NCI-H2196 (cell line): ENCODE measurements at regions not wholly inside any gene's neighbourhood (a gene's known extent, or its start where the extent isn't known, plus 50 kb on each side); places are given as distances from the start of the nearest gene placed in this dataset.

Source experiments
- DNase-seq: peaks from one replicate; lab custom pipeline; 2025; ENCODE audit not compliant: unreplicated experiment; lab: John Stamatoyannopoulos, UW

DNA sequence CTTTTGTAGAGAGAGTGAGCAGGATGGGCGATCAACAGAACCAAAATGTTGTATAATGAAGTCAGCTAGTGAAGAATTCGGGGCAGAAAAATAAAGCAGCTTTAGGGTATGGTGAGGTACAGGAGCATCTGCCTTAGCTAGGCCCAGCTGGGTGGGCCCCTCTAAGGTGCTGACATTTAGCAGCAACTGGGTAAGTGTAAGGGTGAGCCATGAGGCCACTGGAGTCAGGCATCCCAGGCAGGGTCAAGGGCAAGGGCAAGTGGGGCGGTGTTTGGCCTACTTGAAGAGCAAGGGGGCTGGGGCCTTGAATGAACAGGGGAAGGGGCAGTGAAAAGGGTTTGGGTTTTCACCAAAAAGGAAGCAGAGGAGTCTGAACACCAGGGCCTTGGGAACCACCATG is 583.6 kb downstream of the BCL11B start:
- no peak for DNase-seq

DNA sequence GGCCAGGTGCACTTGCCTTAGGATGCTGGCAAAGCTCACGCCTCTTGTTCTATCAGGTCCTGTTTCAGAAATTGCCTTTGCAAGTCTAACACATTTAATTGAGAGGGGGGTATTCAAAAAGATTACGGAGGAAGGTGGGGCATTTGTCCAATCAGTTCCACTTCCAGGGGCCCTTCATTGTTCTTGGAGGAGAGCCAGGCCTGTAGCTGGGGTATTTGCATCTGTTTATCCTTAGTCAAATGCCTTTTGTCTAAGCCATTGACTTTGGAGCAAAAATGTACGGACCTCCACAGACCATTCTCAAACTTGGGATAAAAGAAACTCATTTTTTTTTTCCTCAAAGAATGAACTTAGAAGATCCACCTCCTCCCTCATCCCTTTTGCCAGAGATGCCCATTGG is 582.0 kb downstream of the BCL11B start:
- no peak for DNase-seq

DNA sequence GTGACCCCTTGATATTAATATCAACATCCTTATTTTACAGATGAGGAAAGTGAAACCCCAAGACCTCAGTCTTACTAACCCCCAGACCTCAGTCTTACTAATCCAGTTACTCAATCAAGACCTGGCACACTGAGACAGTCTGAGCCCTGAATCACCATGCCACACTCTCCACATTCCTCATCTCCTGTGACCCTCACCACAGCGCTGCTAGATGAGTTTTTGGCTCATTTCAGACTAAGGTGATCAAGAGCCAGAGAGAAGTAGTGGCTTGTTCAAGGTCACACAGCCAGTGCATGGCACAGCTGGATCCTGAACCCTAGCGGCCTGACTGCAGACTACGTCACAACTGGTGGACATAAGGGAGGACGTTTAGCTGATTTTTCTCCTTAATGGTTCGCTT is 579.2 kb downstream of the BCL11B start:
- no peak for DNase-seq

DNA sequence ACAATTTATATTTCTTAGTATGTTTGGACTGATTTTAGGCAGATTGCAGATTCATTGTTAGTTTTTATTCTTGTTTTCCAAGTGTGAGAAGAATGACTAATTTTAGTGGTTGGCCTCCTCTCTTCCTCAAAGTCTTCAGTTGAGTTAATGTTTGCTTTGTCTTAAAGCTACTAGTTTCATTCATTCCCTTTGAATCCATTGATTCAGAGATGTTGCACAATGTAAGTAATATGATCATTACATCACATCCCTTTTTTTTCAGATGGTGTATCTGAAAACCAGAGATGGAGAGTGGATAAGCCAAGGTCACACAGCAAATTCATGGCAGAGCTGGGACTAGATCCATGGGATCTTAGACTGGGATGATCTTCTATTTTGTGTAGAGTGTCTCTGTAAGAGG is 577.5 kb downstream of the BCL11B start:
- no peak for DNase-seq

DNA sequence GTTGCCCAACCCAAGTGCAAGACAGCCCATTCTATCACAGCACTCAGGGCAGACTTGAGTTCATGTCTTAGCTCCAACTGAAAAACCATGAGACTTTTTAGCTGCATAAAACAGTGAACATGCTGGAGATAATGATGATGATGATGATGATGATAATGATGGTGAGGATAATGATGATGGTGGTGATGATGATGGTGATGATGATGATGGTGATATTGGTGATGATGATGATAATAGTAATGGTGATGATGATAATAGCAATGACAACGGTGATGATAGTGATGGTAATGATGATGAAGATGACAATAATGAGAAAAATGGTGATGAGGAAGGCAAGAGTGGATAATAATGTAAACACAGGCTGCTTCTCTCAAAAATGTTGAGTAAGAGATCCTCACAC is 576.2 kb downstream of the BCL11B start:
- no peak for DNase-seq

DNA sequence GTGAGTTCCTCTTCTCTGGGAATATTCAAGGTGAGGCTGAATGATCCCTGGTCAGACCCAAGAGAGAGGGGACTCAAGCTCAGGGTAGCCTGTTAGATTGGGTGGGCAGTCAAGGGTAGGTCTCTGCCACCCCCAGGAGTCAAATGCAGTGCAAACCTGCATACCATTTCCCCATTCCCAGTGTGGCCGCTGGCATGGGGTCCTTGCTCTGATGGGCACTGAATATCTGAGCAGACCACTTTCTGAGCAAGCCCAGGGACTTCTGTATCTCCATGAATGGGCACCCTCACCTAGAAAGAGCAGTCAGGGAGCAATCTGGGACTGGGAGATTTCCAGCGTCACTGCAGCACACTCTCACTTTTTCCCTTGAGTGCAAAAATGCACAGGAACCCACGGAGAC is 573.7 kb downstream of the BCL11B start:
- DNase-seq = no peak

DNA sequence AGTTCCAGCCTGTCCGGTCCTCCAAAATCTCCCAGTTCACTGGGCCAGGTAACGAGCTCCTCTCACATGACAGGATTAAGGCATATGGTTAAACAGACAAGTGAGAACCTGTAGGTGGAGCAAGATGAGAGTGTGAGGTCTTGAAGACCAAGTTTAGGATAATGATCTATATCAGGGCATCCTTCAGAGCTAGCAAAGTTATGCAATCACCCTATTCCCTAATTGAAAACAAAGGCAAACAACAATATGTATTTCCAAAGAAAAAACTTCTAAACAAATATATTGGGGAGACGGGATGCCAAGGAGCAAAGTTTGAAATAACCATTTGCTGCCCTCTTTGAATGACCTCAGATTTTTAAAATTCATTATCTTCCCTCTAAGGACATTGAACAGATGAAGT is 571.2 kb downstream of the BCL11B start:
- DNase-seq = no peak

DNA sequence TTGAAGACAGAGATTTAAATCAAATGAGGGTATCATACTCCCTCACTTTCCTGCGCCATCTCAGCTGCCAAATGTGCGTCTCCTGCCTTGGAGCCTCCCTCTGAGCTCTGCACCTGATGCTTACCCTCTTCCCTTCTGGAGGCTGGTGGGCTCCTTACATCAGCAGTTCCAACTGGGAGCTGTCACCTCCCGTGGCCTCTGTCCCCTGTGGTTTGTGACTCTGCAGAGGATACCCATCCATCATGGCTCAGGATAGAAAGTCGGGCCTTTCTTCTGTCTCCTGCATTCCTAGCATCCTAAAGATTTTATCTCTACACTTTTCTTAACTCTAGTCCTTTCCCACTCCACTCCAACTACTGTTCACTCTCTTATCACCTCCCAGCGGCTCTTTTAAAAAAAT is 570.6 kb downstream of the BCL11B start:
- no peak for DNase-seq

DNA sequence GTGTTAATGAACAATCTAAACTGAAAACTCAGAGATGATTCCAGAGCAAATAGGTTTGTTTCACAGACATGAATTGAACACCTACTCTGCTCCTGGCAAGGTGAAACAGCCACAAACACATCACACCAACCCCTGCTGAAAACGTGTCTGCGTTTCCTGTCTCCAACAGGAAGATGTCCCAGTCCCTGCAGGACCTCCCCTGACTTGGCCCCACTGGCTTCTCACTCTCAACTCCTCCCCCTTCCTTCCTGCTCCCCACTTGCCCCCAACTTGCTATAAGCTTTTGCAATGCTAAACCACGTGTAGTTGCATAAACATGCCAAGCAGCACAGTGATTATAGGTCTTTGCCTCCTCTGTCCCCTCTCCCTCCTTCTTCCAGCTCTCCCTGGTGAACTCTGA is 567.6 kb downstream of the BCL11B start:
- DNase-seq = no peak

DNA sequence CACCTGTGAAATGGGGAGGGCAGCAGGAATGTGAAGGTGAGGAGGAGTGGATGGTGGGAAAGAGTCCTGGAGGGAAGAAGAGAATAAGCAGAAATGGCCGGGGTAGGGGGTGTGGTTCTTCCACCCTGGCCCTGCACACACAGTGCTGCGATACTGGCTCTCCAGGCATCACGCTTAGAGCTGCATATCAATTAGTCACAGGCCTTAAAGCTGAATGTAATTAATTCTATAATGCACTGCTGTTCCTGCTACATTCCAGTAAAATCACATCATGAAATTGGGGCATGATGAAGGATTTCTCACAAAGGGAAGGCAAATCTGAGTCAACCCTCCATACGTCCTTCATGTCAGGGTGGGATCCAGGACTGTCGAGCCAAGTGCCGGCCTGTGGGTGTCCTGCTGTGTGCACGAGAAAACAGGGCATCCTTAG is 566.1 kb downstream of the BCL11B start:
- DNase-seq = no peak

DNA sequence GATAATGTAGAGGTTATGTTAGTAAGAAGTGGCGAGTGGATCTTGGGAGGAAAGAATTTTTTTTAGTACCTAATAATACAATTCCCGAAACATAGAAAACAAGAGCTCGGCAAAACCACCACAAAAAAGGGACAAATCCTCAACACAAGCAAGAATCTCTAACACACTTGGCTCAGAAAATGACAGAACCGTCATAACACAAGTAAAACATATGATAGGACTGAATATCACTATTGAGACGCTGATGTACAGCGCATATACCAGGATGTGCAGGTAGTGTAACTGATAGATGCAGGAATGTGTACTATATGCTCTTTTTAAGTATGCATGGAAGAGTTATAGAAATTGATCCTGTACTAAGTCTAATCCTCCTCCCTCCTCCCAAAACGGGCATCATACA is 564.5 kb downstream of the BCL11B start:
- DNase-seq = no peak

DNA sequence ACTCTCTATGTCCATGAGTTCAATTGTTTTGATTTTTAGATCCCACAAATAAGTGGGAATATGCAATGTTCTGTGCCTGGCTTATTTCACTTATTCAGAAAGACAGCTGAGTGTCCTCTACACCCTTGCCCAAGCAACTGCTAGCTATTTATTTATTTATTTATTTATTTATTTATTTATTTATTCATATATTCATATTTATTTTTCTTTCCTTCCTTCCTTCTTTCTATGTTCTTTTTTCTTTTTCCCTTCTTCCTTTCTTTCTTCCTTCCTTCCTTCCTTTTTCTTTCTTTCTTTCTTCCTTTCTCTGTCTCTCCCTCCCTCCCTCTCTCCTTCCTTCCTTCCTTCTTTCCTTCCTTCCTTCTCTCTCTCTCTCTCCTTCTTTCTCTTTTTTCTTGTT is 563.4 kb downstream of the BCL11B start:
- no peak for DNase-seq

DNA sequence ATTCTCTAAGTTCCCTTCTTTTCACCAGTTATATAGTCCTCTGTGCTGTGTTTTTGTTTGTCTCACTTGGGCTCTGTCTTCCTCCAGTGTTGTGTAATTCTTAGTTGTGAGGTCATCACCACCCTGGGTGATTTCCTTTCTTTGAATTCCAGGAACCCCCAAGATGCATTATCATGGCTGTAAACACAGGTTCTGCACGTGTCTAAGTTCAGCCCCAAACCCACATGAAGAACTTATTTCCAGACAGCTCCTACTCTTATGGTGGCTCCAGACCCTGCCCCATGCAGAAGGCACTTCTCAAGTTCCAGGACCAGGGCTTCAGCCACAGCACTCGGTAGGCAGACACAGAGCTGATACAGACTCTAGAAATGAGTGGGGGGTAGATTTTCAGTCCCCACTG is 560.5 kb downstream of the BCL11B start:
- DNase-seq = no peak

DNA sequence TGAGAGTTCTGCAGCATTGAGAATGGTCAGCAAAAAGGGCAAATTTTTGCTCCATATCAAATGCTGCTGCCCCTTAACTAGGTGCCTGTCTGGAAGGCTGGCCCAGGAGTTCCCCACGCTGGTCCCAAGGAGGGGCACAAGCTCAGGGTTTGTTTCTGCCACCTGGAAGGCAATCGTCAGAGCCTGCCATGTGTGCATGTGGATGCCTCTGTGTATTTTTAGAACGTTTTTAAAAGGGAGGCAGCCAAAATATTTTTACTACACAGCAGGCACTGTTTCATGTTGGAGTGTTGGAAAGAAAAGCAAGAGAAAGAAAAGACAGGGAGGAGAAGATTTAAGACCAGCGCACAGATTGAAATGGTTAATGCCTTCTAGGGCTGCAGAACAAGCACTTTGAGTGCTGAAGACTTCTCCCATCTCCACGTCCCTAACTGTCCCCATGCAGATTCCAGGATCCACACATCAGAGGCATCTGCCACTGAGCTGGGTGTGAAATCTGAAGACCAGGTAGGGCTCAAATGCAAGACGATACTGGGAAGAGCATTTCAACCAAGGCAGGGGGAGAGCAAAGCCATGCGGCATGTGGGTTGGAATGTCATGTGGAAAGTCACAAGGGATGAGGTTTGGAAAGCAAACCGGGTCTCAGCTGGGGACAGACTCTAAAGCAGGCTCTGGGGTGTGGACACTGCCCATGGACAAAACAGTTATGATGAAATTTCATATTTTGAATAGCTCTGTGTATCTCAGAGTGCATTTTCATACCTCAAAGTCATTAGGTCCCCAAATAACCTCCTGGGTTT is 557.2 kb downstream of the BCL11B start:
- no peak for DNase-seq

DNA sequence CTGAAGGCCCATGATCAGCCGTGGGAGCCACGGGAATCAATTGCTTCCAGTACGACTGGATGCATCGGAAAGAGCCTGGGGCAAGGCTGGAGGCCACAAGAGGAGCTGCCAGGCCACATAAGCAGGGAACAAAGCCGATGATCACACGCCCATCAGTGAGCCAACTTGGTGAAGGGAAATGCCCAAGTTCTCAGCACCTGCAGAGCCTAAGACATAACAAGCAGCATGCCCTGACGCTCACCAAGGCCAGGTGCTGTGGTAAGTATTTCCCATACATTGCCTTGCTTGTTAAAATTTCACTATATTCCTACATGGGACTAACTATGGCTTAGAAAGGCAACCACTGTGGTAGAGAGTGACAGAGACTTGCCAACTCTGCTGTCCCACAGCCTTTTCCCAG is 555.9 kb downstream of the BCL11B start:
- no peak for DNase-seq

DNA sequence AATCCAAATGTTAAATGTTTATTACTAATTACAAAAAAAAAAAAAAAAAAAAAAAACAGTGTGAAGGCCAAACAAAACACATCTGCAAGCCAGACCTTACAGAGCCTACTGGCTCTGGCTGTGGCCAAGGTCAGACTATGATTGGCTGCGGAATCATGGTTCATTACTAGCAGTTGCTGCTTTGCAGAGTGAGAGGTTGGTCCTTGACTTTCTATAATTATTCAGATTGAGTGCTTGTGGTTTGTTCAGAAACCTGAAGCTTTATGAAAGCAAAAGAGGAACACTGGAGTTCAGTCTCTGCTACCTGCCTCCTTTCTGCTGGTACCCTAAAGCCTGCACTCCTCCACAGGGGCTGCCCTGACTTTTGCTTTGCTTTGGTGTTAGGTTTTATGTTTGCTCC is 550.9 kb downstream of the BCL11B start:
- DNase-seq = no peak

DNA sequence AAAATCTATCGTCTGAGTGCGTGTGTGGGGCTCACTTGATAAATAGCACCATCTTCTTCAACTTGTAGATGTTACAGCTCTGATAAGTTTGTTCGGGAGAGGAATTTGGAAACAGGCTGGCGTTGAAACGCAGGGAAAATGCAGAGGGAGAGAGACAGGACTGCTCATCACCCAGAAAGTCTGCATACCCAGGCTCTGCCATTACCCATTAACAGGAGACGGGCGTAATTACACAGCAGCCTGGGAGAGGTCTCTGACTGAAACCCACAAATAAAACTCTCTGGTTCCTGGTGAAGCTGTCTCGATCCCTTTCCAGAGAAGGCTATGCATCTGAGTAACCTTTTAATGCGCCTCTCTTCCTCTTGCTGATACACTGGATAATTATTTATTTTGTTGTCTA is 547.3 kb downstream of the BCL11B start:
- DNase-seq = no peak

DNA sequence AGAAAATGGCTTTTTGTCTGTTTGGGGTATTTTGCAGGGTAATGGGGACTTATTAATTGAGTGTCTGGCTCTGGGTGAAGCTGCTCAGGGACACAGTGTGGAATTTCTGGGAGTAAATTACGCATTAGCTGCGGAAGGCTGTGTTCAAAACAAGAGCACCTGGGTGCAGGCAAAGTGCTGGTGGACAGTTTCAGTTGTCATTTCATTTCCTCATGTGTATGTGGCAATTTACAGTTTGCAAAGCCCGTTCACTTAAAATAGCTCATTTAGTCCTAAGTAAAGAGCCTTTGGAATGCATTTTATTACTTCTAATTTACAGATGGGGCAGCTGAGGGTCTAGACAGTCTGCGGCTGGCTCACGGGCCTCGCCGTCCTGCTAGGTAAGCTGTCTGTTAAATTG is 546.8 kb downstream of the BCL11B start:
- no peak for DNase-seq

DNA sequence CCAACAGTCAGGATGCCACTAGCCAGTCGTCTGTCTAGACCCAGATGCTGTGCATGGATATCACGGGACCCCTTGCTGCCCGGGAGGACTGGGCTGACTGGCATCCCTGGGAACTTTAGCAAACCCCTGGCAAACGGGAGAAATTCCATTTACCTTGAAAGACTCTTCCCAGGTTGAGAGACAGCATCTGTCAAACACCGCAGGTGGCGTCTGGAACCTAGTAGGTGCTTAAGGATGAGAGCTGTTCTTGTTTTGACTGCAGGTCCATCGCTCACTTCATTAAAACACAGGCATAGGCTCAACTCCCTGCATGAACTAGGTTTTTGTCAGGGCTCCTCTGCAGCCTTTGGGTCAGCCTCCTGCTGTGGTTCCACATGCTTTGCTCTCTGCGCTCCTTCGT is 546.3 kb downstream of the BCL11B start:
- DNase-seq = no peak

DNA sequence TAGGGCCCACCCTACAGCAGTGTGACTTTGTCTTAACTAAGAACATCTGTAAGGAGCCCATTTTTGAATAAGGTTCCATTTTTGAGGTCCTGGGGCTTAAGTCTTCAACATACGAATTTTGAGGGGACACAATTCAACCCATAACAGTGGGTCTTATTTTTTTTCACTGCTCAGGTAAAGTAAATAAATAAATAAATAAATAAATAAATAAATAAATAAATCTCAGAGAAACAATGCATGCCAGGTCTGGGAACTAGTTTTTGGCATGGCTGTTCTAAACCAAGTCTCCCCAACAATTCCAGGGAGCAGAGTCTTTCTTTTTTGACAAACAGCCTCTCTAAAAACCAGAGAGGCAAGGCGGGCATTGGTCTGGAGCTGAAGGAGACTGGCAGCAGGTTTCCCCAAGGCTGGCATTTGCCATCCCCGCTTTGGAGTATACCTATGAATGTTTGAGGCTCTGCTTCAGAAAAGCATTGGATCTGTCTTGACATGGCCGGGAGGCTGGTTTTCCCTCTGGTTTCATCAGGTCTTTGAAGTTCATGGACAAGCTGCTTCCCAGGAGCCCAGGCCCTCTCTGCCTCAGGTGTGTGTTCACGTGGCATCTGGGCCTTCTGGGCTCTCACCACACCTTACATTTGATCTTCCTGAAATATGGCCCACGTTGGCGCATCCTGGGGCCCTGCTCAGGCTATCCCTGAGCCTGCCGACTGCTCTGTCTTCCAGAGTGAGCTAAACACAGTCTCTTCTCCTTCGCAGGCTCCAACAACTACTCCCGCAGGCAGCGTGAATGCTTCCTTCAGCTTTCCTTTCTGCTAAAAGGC is 545.2 kb downstream of the BCL11B start:
- DNase-seq = no peak

DNA sequence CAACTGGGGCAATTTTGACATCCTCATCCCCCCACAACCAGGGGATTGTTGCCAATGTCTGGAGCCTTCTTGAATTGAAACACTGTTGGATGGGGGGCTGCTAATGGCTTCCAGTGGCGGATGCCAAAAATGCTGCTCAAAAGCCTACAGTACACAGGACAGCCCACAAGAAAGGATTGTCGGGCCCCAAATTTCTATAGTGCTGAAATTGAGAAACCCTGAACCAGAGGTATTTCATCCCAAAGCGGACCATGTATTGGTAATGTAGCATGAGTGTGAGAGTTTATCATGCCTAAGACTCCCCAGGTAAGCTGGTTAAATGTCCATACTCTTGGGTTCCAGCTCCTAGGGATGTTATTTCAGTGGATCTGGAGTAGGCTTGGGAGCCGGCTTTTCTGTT is 544.0 kb downstream of the BCL11B start:
- no peak for DNase-seq

DNA sequence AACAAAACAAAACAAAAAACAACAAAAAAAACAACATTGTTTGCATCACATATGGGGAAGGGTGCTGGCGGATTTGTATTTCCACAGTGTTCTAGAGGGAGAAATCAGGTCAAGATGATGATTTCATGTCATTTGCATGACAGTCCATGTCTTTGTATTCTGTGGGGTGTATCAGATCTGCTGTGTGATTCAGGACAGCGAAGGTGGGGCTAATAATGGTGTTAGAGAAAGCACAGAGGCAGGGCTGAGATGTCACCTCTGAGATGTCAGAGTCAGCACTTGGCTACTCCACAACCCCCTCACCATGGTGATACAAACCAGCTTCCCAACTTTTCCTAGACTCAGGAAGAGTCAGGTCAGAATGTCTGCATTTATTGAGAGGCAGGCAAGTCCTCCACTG is 543.2 kb downstream of the BCL11B start:
- no peak for DNase-seq

DNA sequence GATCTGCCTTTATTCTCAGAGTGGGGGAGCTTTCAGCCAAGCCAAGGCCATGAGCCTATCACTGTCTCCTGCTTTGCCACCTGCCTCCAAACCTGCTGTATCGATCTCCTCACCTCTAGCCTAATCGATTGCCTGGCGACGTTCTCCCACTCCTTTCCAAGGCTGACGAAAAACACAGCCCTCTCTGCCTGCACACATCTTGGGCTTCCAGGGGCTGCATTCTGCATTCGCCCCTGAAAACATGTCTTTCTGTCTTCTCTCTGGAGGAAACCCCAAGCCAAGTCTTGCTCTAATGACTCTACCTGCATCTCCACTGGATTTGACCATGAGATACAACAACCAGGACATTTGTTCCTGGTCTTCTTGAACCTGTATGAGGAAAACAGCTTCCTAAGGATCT is 540.7 kb downstream of the BCL11B start:
- DNase-seq = no peak
